ENCODE measurements at regions not wholly inside any gene's neighbourhood (a gene's known extent, or its start where the extent isn't known, plus 50 kb on each side); places are given as distances from the start of the nearest gene placed in this dataset.

DNA sequence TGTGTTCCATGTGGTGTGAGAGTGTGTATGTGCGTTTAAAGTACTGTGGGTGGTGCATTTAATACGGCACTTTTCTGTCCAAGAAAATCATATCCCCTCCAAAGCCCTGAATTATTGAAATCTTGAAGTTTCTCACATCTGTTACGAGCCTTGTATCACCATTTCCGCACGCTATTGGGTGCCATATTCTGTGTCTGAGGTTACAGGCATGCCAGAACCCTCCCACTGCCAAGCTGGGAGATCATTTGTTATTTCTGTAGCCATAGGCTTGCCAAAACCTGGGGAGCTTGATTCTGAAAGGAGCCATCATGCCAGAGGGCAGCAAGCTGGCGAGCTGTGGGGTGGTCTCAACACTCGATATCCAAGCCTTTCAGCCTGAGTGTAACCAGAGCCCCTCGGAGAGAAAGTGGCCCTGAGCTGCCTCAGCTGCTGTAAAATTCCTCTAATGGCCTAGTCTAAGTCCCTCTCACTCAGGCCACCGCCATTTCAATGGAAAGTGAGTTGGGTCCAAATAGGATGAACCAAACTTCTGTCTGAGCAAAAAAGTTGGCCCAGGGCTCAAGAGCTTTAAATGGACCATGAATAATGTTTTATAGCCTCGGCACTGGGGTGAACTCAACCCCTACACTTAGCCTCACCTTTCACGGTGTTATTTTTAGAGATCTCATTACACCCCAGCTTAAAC, 298.4 kb upstream of the DUSP10 start:
- Histone ChIP-seq H3K27me3 (no peaks in the 10 kb centered on the region), H3K36me3 (no peaks in the 10 kb centered on the region), H3K9me3 (no peaks in the 10 kb centered on the region), H3K4me3 (no peak overlapping the region), H3K4me1 (peaks cover 0 to 9% (median 4%) of the 10 kb centered on the region in 4 donors), H3K27ac (no peak overlapping the region)
- intact Hi-C loops (cut with DNase I; ENCODE audit: low total_unique reads), result no loop called here
- TF ChIP-seq CTCF (IDR thresholded peaks at IDR 0.05) (no peak), POLR2A (IDR thresholded peaks at IDR 0.05) (no peak), EP300 (IDR thresholded peaks at IDR 0.05) (no peak), POLR2AphosphoS5 (IDR thresholded peaks at IDR 0.05) (no peak)
- 82 to 90% (median 89%) methylated on average over 11 of the region's 11 CpGs for WGBS, 5 donors
- no peak for DNase-seq

- Histone ChIP-seq H3K27me3 (no peaks in the 10 kb centered on the region), H3K9me3 (no peaks in the 10 kb centered on the region), H3K4me3 (no peak overlapping the region), H3K36me3 (no peaks in the 10 kb centered on the region), H3K27ac (no peak overlapping the region), H3K4me1 (peaks cover 0 to 9% (median 4%) of the 10 kb centered on the region in 4 donors)
- WGBS, 5 donors, result 66 to 84% (median 78%) methylated on average over 3 of the region's 3 CpGs
- intact Hi-C loops (cut with DNase I; ENCODE audit: low total_unique reads), result no loop called here
- DNase-seq, result no peak
- TF ChIP-seq POLR2AphosphoS5 (IDR thresholded peaks at IDR 0.05) (no peak), POLR2A (IDR thresholded peaks at IDR 0.05) (no peak), EP300 (IDR thresholded peaks at IDR 0.05) (no peak), CTCF (IDR thresholded peaks at IDR 0.05) (no peak)
These were observed 297.1 kb upstream of the DUSP10 start for GRCh38 chr1:222038971-222039370.

DNA sequence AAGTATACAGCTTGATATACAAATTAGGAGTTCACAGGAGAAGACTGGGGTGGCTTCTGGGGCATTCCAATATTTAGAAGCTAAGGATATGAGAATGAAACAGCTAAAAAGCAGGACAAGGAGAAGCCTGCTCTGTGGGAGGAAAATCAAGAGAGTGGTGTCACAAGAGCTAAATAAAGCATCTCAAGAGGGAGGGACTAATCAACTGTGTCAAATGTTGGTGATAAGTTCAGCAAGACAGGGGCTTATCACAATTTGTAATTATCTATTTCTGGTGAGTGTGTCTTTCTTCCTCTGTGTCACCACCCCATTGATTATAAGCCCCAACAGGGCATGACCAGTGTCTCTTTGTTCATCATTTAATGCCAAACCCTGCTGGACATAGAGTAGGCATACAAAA, 295.8 kb upstream of the DUSP10 start:
- Histone ChIP-seq H3K9me3 (no peaks in the 10 kb centered on the region), H3K27me3 (no peaks in the 10 kb centered on the region)

DNA sequence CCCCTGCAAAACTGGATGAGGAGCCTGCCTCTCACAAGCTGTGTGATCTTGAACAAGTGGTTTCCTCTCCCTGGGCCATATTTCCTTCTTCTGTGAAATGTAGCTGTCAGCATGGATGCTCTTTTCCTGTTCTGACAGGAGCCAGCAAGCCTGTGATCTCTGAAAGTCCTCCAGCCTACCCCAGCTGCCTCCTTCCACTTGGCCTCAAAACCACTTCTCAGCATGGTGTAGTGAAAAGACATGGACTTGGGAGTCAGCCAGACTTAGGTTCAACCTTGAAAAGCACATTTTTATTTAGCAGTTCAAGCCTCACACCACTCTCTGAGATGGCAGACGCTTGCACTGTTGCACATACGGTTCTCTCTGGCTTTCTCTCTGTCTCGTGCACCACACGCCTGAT, 292.9 kb upstream of the DUSP10 start:
- no peak for DNase-seq
- TF ChIP-seq POLR2A (IDR thresholded peaks at IDR 0.05) (no peak), POLR2AphosphoS5 (IDR thresholded peaks at IDR 0.05) (no peak), EP300 (IDR thresholded peaks at IDR 0.05) (no peak), CTCF (IDR thresholded peaks at IDR 0.05) (no peak)
- Histone ChIP-seq H3K4me1 (no peaks in the 10 kb centered on the region), H3K36me3 (no peaks in the 10 kb centered on the region), H3K27ac (no peak overlapping the region), H3K27me3 (no peaks in the 10 kb centered on the region), H3K4me3 (no peak overlapping the region), H3K9me3 (no peaks in the 10 kb centered on the region)
- 65 to 89% (median 87%) methylated on average over 4 of the region's 4 CpGs for WGBS, 5 donors
- intact Hi-C loops (cut with DNase I; ENCODE audit: low total_unique reads), result no loop called here

More for the DNA sequence above, 295.8 kb upstream of the DUSP10 start:
- intact Hi-C loops (cut with DNase I; ENCODE audit: low total_unique reads), result no loop called here
- DNase-seq, result no peak
- no peak overlapping the region for H3K4me3 ChIP-seq
- no peaks in the 10 kb centered on the region for H3K36me3 ChIP-seq
- no peaks in the 10 kb centered on the region for H3K4me1 ChIP-seq
- no peak overlapping the region for H3K27ac ChIP-seq
- TF ChIP-seq EP300 (IDR thresholded peaks at IDR 0.05) (no peak), POLR2AphosphoS5 (IDR thresholded peaks at IDR 0.05) (no peak), CTCF (IDR thresholded peaks at IDR 0.05) (no peak), POLR2A (IDR thresholded peaks at IDR 0.05) (no peak)

All from stomach (tissue), 8 donors.